OCI-LY1 (cell line): ENCODE measurements at regions not wholly inside any gene's neighbourhood (a gene's known extent, or its start where the extent isn't known, plus 50 kb on each side); places are given as distances from the start of the nearest gene placed in this dataset.

ENCODE experiments used
- H2AFZ ChIP-seq: fragments of 200-600 bp; sonication (generic), shearing (Covaris generic); 2 replicates; pipeline ENCODE4 v1.6.0; 2014; ENCODE audit warnings: antibody characterized with exemption, mild to moderate bottlenecking, low read length
- H3F3A ChIP-seq: fragments of 200-600 bp; sonication (generic), shearing (Covaris generic); 2 replicates; pipeline ENCODE4 v1.6.0; 2014; ENCODE audit warnings: mild to moderate bottlenecking, antibody characterized with exemption, low read length, moderate library complexity; ENCODE audit not compliant: insufficient read depth
- H3K27ac ChIP-seq: fragments of 200-600 bp; sonication (generic); 2 replicates; pipeline ENCODE4 v1.5.1; 2014; ENCODE audit warnings: low read length, mixed run types, mild to moderate bottlenecking, low read depth; ENCODE audit not compliant: poor library complexity, severe bottlenecking
- H3K27me3 ChIP-seq: fragments of 200-600 bp; sonication (generic); 2 replicates; pipeline ENCODE4 v1.6.0; 2014; ENCODE audit warnings: antibody characterized with exemption, mild to moderate bottlenecking, low read length, moderate library complexity; ENCODE audit not compliant: insufficient read depth
- H3K36me3 ChIP-seq: fragments of 200-600 bp; sonication (generic); 2 replicates; pipeline ENCODE4 v1.6.1; 2014; ENCODE audit warnings: mild to moderate bottlenecking, antibody characterized with exemption, low read length, moderate library complexity, mixed read lengths; ENCODE audit not compliant: insufficient read depth
- H3K4me1 ChIP-seq: fragments of 200-600 bp; sonication (generic); 2 replicates; pipeline ENCODE4 v1.5.1; 2014; ENCODE audit warnings: mild to moderate bottlenecking, low read length, moderate library complexity; ENCODE audit not compliant: insufficient read depth, severe bottlenecking
- H3K4me2 ChIP-seq: fragments of 200-600 bp; sonication (generic), shearing (Covaris generic); 2 replicates; pipeline ENCODE4 v1.6.1; 2014; ENCODE audit warnings: low read length
- H3K4me3 ChIP-seq: fragments of 200-600 bp; sonication (generic); 2 replicates; pipeline ENCODE4 v1.5.1; 2014; ENCODE audit warnings: low read length, low read depth, mild to moderate bottlenecking, mixed read lengths; ENCODE audit not compliant: poor library complexity, severe bottlenecking
- H3K79me2 ChIP-seq: fragments of 200-600 bp; shearing (Covaris generic); 2 replicates; pipeline ENCODE4 v1.6.1; 2016; ENCODE audit warnings: mixed run types, low read length, mixed read lengths; ENCODE audit not compliant: insufficient read depth
- H3K9ac ChIP-seq: fragments of 200-600 bp; sonication (generic), shearing (Covaris generic); 2 replicates; pipeline ENCODE4 v1.6.1; 2014; ENCODE audit warnings: mild to moderate bottlenecking, low read length, mixed read lengths
- H3K9me2 ChIP-seq: fragments of 200-600 bp; sonication (generic), shearing (Covaris generic); 2 replicates; pipeline ENCODE4 v1.6.1; 2014; ENCODE audit warnings: low read depth, mild to moderate bottlenecking, low read length, mixed read lengths
- H3K9me3 ChIP-seq: fragments of 200-600 bp; shearing (Covaris generic); 2 replicates; pipeline ENCODE4 v1.6.1; 2014; ENCODE audit warnings: low read length, mixed read lengths
- H4K20me1 ChIP-seq: fragments of 200-600 bp; sonication (generic), shearing (Covaris generic); 2 replicates; pipeline ENCODE4 v1.6.0; 2016; ENCODE audit warnings: mild to moderate bottlenecking, low read length; ENCODE audit not compliant: insufficient read depth
- EZH2 ChIP-seq: fragments of 200-600 bp; sonication (generic), shearing (Covaris generic); IDR thresholded peaks from 2 replicates; pipeline ENCODE4 v1.8.0; 2017; ENCODE audit warnings: borderline replicate concordance, mixed run types, mild to moderate bottlenecking, antibody characterized with exemption, low read length, moderate library complexity, mixed read lengths
- TF ChIP-seq, protein P1 (sequence below): fragments of 200-600 bp; sonication (generic), shearing (Covaris generic); IDR thresholded peaks from 2 replicates; pipeline ENCODE4 v1.5.1; 2017; ENCODE audit warnings: mild to moderate bottlenecking, antibody characterized with exemption, low read length, moderate library complexity, mixed read lengths

DNA sequence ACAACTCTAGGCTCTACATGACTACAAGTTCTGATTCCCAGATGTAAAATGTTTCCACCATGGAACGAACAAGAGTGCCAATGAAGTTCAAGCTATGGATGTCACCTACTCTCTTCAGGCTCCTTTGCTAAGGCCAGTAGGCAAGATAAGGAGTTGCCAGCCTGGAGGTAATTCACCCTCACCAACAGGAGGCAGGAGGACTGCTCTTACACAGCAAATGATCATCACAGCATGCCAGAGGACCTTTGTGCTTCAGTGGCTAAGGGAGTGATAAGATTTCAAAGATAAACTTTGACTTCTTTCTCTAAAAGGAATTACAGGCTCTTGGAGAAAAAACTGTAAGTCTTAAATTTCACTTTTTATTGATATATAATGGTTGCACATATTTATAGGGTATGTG is 54.1 kb upstream of the SLC36A4 start:
- TF ChIP-seq, protein P1, sequence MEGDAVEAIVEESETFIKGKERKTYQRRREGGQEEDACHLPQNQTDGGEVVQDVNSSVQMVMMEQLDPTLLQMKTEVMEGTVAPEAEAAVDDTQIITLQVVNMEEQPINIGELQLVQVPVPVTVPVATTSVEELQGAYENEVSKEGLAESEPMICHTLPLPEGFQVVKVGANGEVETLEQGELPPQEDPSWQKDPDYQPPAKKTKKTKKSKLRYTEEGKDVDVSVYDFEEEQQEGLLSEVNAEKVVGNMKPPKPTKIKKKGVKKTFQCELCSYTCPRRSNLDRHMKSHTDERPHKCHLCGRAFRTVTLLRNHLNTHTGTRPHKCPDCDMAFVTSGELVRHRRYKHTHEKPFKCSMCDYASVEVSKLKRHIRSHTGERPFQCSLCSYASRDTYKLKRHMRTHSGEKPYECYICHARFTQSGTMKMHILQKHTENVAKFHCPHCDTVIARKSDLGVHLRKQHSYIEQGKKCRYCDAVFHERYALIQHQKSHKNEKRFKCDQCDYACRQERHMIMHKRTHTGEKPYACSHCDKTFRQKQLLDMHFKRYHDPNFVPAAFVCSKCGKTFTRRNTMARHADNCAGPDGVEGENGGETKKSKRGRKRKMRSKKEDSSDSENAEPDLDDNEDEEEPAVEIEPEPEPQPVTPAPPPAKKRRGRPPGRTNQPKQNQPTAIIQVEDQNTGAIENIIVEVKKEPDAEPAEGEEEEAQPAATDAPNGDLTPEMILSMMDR = no peak
- no peak for TF ChIP-seq EZH2
- Histone ChIP-seq H3K9ac (no peak overlapping the region), H3K27ac (no peak overlapping the region), H2AFZ (no peak overlapping the region), H3F3A (no peaks in the 10 kb centered on the region), H3K27me3 (no peaks in the 10 kb centered on the region), H3K79me2 (no peaks in the 10 kb centered on the region), H3K36me3 (no peaks in the 10 kb centered on the region), H4K20me1 (no peaks in the 10 kb centered on the region), H3K9me3 (no peaks in the 10 kb centered on the region), H3K4me3 (no peak overlapping the region), H3K4me1 (no peaks in the 10 kb centered on the region), H3K4me2 (no peak overlapping the region), H3K9me2 (no peaks in the 10 kb centered on the region)

DNA sequence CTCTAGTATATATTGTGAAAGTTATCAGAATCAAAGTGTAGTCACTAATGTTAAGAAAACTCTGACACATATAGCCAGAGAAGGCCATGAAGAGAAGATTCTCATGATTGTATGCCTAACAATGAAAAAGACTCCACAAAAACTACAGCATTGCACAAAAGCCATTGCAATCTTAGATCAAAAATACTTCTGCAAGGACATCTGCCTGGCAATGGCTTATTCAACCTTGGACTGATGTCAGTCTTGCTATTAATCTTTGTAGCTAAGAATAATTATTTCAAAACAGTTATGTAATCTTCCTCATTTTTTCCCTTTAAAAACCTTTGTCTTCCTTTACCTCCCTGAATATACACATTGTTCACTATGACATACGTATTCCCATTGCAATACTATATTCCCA is 55.3 kb upstream of the SLC36A4 start:
- Histone ChIP-seq H3K4me2 (no peak overlapping the region), H3K79me2 (no peaks in the 10 kb centered on the region), H3K4me1 (no peaks in the 10 kb centered on the region), H3K27me3 (no peaks in the 10 kb centered on the region), H3F3A (no peaks in the 10 kb centered on the region), H3K9me3 (no peaks in the 10 kb centered on the region), H3K9ac (no peak overlapping the region), H3K36me3 (no peaks in the 10 kb centered on the region), H4K20me1 (no peaks in the 10 kb centered on the region), H3K4me3 (no peak overlapping the region), H3K27ac (no peak overlapping the region), H3K9me2 (no peaks in the 10 kb centered on the region), H2AFZ (no peak overlapping the region)
- TF ChIP-seq EZH2 = no peak
- TF ChIP-seq, protein P1 = no peak

- Histone ChIP-seq H3K79me2 (no peaks in the 10 kb centered on the region), H2AFZ (no peak overlapping the region), H3K4me1 (no peaks in the 10 kb centered on the region), H3K9me3 (no peaks in the 10 kb centered on the region), H3K9me2 (no peaks in the 10 kb centered on the region), H3K4me2 (no peak overlapping the region), H3K27me3 (no peaks in the 10 kb centered on the region), H3K4me3 (no peak overlapping the region), H3K9ac (no peak overlapping the region), H3F3A (no peaks in the 10 kb centered on the region), H4K20me1 (no peaks in the 10 kb centered on the region), H3K27ac (no peak overlapping the region), H3K36me3 (no peaks in the 10 kb centered on the region)
- no peak for TF ChIP-seq EZH2
- TF ChIP-seq, protein P1 = no peak
Observed at GRCh38 chr11:93256623-93257022, 58.8 kb upstream of the SLC36A4 start.
